Type B pancreatic cell (in vitro differentiated cells): ENCODE measurements at regions not wholly inside any gene's neighbourhood (a gene's known extent, or its start where the extent isn't known, plus 50 kb on each side); places are given as distances from the start of the nearest gene placed in this dataset.

Experiments used
- DNase-seq: peaks from one replicate; pipeline ENCODE4 v3.0.0; 2021; ENCODE audit warnings: mixed read lengths; ENCODE audit not compliant: unreplicated experiment; ENCODE audit errors: extremely low spot score
- H3K27ac Mint-ChIP-seq: 2 replicates; pipeline ENCODE4 v1.8.0; 2021; ENCODE audit warnings: mild to moderate bottlenecking, mixed read lengths
- H3K27me3 Mint-ChIP-seq: 2 replicates; pipeline ENCODE4 v1.8.0; 2021; ENCODE audit warnings: mixed read lengths
- H3K36me3 Mint-ChIP-seq: 2 replicates; pipeline ENCODE4 v1.8.0; 2021; ENCODE audit warnings: mixed read lengths
- H3K4me1 Mint-ChIP-seq: one replicate; pipeline ENCODE4 v1.8.0; 2021; ENCODE audit warnings: mixed read lengths; ENCODE audit not compliant: unreplicated experiment
- H3K4me3 Mint-ChIP-seq: 2 replicates; pipeline ENCODE4 v1.8.0; 2021; ENCODE audit warnings: mild to moderate bottlenecking, mixed read lengths
- H3K9me3 Mint-ChIP-seq: 2 replicates; pipeline ENCODE4 v1.8.0; 2021; ENCODE audit warnings: mixed read lengths
- CTCF ChIP-seq: fragments of 200-600 bp; sonication (generic); conservative IDR thresholded peaks from 2 replicates; pipeline ENCODE4 v1.5.0; 2021; ENCODE audit warnings: antibody characterized with exemption, mild to moderate bottlenecking

- no peak for DNase-seq
- no peaks in the 10 kb centered on the region for H3K9me3 Mint-ChIP-seq
- no peaks in the 10 kb centered on the region for H3K27me3 Mint-ChIP-seq
- no peak overlapping the region for H3K27ac Mint-ChIP-seq
- peaks cover 30% of the 10 kb centered on the region for H3K4me1 Mint-ChIP-seq
- H3K36me3 Mint-ChIP-seq = no peaks in the 10 kb centered on the region
- peak; percentile 7 for TF ChIP-seq CTCF
- H3K4me3 Mint-ChIP-seq = peak overlapping the region; percentile 13
Measured at GRCh38 chr10:121368347-121369025, 229.8 kb downstream of the FGFR2 start.

- H3K9me3 Mint-ChIP-seq = no peaks in the 10 kb centered on the region
- no peak overlapping the region for H3K27ac Mint-ChIP-seq
- no peak overlapping the region for H3K4me3 Mint-ChIP-seq
- no peaks in the 10 kb centered on the region for H3K27me3 Mint-ChIP-seq
- H3K4me1 Mint-ChIP-seq = peaks cover 35% of the 10 kb centered on the region
- no peak for DNase-seq
- no peaks in the 10 kb centered on the region for H3K36me3 Mint-ChIP-seq
- TF ChIP-seq CTCF = no peak
Measured at GRCh38 chr10:121369616-121370015, 228.6 kb downstream of the FGFR2 start.

GRCh38 chr10:121371836-121372235, 226.4 kb downstream of the FGFR2 start:
- no peak for DNase-seq
- no peak overlapping the region for H3K27ac Mint-ChIP-seq
- H3K4me3 Mint-ChIP-seq = no peak overlapping the region
- H3K27me3 Mint-ChIP-seq = no peaks in the 10 kb centered on the region
- H3K36me3 Mint-ChIP-seq = no peaks in the 10 kb centered on the region
- no peaks in the 10 kb centered on the region for H3K9me3 Mint-ChIP-seq
- H3K4me1 Mint-ChIP-seq = peaks cover 48% of the 10 kb centered on the region
- TF ChIP-seq CTCF = no peak

- Mint-ChIP-seq H3K27me3 (no peaks in the 10 kb centered on the region), H3K4me3 (no peak overlapping the region), H3K9me3 (peaks cover 7% of the 10 kb centered on the region), H3K36me3 (peaks cover 4% of the 10 kb centered on the region), H3K27ac (no peak overlapping the region), H3K4me1 (peaks cover 52% of the 10 kb centered on the region)
- no peak for DNase-seq
- TF ChIP-seq CTCF = no peak
Measured at GRCh38 chr10:121373411-121373810, 224.8 kb downstream of the FGFR2 start.

- Mint-ChIP-seq H3K9me3 (peaks cover 7% of the 10 kb centered on the region), H3K36me3 (peaks cover 4% of the 10 kb centered on the region), H3K4me1 (peaks cover 52% of the 10 kb centered on the region), H3K27me3 (no peaks in the 10 kb centered on the region), H3K4me3 (no peak overlapping the region), H3K27ac (no peak overlapping the region)
- no peak for TF ChIP-seq CTCF
- no peak for DNase-seq
Measured at GRCh38 chr10:121374121-121374520, 224.1 kb downstream of the FGFR2 start.
